ENCODE measurements at regions not wholly inside any gene's neighbourhood (a gene's known extent, or its start where the extent isn't known, plus 50 kb on each side); places are given as distances from the start of the nearest gene placed in this dataset.

- DNase-seq: no peak
Measured at GRCh38 chr16:85429776-85430522, 183.2 kb upstream of the GSE1 start.

- no peak for DNase-seq
Measured at GRCh38 chr16:85430523-85431421, 182.3 kb upstream of the GSE1 start.

DNA sequence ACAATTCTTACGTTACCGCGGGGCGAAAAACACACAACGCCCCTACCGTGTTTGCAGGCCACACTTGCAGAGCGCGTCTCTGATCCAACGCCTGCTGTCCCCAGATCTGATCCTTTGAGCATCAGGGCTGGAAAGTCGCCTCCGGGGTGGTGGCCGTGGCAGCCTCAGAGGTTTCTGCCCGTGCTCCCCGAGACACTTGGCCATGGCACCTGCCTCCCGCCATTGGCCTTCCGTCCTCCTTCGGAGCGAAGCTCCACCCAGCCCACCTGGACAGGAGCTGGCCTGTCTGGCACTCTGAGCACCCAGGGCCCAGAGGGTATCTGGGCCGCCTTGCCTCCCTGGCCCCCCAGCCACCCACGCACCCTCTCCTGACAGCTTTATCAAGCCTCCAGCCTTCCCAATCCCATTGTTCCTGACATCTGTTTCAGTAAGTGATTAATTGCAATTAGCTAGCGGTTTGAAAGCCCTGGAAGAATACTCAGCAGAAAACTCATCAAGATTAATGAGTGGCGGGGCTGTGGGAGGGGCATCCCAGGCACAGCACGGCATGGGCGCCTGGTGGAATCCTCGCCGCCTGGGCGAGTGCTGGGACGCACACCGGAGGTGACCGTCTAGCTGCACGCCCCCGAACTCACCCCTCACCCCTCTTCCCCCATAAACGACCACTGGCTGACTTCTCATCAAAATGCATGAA is 181.5 kb upstream of the GSE1 start:
- DNase-seq: no peak

DNA sequence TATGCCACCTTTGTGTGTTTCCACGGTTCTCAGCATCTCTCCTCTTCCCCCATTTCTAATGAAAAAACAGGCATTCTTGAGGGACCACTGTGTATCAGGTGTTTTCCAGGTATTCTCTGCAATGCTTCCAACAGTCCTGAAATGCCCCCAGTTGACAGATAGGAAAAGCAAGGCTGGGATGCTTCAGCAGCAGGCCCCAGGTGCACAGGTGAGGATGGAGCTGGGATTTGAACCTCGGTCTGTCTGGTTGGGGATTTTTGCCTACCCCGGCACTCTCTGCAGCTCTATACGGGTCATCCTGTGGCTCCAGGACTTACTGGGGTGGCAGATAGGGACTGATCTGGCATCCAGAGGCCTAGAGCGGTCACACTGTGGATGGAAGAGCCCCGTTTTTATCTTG is 180.5 kb upstream of the GSE1 start:
- DNase-seq: no peak

DNA sequence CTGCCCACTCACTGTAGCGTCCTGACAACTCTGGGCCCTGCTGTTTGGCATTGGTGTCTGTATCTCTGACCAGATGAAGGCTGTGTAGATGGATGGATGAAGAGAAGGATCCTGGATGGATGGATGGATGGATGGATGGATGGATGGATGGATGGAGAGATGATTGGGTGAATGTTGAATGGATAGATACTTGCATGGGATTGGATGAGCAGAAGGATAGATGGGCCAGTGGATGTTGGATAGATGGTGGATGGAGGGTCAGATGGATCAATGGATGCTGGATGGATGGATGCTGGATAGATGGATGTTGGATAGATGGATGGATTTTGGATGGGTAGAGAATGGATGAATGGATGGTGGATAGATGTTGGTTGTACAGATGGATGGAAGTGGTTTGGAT is 179.6 kb upstream of the GSE1 start:
- no peak for DNase-seq

DNA sequence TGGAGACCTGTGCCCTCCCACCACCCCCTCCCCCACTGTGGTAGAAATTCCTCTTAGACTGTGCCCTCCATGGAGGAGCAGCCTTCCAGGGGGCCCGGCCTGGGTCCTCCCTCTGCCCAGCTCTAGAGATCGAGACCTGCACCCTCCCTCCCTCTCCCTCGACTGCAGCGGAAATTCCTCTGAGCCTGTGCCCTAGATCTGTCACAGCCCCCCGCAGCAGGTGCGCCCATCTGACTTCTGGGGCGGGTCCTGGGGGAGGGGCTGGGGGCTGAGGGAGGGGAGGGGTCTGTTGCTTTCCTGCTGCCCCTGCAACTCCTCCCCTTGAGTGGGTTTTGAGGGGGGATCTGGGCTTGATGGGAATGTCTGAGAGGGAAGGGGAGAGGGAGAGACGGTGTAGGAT is 177.8 kb upstream of the GSE1 start:
- DNase-seq: no peak

GRCh38 chr16:85435700-85436099 is 177.4 kb upstream of the GSE1 start:
- DNase-seq: no peak

GRCh38 chr16:85436207-85436606 is 176.9 kb upstream of the GSE1 start:
- no peak for DNase-seq

DNA sequence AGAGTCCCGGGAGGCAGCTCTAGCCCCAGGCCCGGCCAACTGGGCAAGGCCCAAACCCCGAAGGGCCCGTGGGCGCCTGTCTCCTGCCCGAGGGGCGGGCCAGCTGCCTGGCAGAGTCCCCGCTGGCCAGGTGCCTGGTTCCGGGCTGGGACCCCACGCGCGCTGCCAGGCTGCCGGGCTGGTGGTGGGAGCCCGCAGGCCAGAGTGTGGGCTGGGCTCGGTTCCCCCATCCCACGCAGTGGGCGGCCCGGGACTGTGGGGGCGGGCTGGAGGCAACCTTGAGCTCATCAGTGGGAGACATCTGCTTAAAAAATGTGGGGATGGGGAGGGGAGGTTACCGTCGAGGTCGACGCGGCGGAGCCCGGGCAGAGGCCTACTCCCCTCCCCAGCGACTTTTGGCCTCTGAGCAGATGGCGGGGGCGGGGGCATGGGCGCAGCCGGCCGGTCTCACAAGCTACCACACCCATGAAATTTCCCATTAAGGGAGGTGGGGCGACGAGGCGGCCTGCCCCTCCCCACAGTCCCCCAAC is 176.4 kb upstream of the GSE1 start:
- peak; percentile 80 for DNase-seq

DNA sequence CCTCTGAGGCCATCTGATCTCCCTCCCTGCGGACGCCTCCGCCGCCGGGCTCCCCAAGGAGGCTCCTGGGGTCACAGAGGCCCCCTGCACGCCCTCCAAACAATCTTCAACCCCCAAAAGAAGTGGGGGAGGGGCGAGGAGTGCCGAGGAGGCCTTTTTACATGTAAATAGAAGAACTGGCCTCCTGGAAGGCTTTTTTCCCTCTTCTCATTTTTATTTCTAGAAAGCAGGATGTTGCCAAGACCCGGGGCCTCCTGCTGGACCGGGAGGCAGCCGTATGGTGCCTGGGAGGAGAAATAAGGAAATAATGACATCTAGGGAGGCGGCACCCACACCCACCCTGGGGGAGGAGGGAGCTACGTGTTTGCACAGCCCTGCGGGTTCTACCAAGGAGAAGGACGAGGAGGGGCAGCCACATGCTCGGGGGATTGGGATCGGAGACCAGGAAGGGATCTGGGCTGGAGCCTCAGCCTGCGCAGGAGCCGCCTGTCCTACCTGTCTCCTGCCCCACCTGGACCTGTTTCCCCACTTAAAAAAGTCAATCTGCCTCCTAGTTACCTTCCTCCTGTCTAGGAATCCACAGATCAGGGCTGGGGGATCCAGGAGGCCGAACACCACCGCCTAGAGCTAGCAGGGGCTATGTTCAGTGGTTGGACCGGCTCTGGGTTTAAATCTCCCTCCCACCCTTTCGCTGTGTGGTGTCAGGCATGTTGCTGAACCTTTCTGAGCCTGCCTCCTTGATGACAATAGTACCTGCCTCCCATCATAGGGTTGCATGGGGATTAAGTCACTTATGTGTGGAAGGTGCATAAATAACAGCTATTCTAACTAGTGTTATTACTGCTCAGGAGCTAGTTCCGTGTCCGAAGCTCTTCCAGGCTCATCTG is 175.7 kb upstream of the GSE1 start:
- DNase-seq: peak; percentile 75

GRCh38 chr16:85438981-85439685 is 174.0 kb upstream of the GSE1 start:
- DNase-seq: no peak

- no peak for DNase-seq
Measured at GRCh38 chr16:85440744-85441143, 172.4 kb upstream of the GSE1 start.

DNA sequence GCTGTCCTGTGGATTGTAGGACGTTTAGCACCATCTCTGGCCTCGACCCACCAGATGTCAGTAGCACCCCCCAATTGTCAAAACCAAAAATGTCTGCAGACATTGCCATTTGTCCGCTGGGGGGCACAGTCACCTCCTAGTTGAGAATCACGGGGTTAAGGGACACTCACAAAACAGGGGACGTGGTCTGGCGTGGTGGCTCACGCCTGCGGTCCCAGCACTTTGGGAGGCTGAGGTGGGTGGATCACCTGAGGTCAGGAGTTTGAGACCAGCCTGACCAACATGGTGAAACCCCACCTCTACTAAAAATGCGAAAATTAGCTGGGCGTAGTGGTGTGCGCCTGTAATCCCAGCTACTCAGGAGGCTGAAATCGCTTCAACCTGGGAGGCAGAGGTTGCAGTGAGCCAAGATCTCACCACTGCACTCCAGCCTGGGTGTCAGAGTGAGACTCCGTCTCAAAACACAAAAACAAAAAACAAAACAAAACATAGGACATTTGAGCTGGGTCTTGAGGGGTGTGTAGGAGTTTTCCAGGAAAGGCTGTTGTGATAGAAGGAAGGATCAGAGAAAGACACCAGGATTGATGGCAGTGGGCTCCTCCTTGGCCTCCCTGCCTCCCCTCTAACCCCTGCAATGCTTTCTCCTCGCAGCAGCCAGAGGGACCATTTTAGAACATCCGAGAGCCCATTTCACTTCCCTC is 171.8 kb upstream of the GSE1 start:
- no peak for DNase-seq

GRCh38 chr16:85441890-85442670 is 171.0 kb upstream of the GSE1 start:
- DNase-seq: no peak

GRCh38 chr16:85443116-85443515 is 170.0 kb upstream of the GSE1 start:
- no peak for DNase-seq

DNA sequence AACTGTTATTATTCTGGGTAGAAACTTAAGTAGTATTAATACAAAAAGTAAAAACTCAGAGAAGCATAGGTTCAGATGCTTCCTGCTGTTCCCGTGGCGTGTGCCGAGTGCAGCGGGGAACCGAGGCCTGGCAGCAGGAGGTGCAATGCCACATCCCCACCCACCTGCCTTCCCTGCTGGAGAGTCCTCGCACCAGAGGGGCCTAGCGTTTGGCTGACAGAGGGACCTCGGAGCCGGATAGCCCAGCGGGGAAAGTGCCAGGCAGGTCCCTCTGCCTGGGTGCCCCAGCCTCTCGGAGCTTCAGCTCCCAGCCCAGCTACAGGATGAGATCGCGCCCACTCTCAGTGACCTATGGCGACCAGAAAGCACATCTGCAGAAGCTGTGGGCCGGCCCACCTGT is 169.6 kb upstream of the GSE1 start:
- no peak for DNase-seq

GRCh38 chr16:85445064-85445778 is 167.9 kb upstream of the GSE1 start:
- DNase-seq: no peak

- DNase-seq: no peak
Measured at GRCh38 chr16:85445779-85446222, 167.3 kb upstream of the GSE1 start.

GRCh38 chr16:85446951-85447692 is 166.0 kb upstream of the GSE1 start:
- DNase-seq: no peak

Data from femur (tissue), 1 donor.